ENCODE measurements at regions not wholly inside any gene's neighbourhood (a gene's known extent, or its start where the extent isn't known, plus 50 kb on each side); places are given as distances from the start of the nearest gene placed in this dataset.

DNA sequence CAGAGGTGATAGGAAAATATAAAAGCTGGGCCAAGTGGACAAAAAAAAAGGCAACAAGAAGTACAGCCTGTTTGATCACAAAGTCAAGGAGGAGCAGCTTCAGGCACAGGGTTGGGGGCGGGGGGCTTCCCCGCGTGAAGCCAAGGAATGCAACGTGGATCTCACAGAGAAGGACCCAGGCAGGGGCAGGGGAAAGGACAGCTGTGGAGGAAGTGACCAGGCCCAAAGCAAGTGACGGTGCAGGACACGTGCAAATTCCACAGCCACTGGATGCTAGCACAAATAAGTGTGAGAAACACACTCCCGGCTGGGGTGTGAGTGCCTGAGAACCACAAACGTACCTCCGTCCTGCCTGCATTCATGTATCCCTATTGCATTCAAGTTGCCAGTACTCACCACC is 77.7 kb upstream of the DSCAM start:
- TF ChIP-seq, protein P1, sequence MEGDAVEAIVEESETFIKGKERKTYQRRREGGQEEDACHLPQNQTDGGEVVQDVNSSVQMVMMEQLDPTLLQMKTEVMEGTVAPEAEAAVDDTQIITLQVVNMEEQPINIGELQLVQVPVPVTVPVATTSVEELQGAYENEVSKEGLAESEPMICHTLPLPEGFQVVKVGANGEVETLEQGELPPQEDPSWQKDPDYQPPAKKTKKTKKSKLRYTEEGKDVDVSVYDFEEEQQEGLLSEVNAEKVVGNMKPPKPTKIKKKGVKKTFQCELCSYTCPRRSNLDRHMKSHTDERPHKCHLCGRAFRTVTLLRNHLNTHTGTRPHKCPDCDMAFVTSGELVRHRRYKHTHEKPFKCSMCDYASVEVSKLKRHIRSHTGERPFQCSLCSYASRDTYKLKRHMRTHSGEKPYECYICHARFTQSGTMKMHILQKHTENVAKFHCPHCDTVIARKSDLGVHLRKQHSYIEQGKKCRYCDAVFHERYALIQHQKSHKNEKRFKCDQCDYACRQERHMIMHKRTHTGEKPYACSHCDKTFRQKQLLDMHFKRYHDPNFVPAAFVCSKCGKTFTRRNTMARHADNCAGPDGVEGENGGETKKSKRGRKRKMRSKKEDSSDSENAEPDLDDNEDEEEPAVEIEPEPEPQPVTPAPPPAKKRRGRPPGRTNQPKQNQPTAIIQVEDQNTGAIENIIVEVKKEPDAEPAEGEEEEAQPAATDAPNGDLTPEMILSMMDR (conservative IDR thresholded peaks at IDR 0.05; ENCODE audit: low read length), result no peak
- no peak for TF ChIP-seq EZH2phosphoT487 (IDR thresholded peaks at IDR 0.05; ENCODE audit: borderline replicate concordance, low read depth, low read length)
